IPS DF 4.7 (cell line): ENCODE measurements at regions not wholly inside any gene's neighbourhood (a gene's known extent, or its start where the extent isn't known, plus 50 kb on each side); places are given as distances from the start of the nearest gene placed in this dataset.
"Not testable (repeated sequence)": the region's sequence is repeated elsewhere in the genome, so short reads cannot be mapped to it uniquely, and the experiment has no call there.

Experiments used
- DNase-seq: peaks from one replicate; pipeline ENCODE4 v3.0.0-alpha.2; 2013; ENCODE audit warnings: low spot score; ENCODE audit errors: extremely low read depth

DNA sequence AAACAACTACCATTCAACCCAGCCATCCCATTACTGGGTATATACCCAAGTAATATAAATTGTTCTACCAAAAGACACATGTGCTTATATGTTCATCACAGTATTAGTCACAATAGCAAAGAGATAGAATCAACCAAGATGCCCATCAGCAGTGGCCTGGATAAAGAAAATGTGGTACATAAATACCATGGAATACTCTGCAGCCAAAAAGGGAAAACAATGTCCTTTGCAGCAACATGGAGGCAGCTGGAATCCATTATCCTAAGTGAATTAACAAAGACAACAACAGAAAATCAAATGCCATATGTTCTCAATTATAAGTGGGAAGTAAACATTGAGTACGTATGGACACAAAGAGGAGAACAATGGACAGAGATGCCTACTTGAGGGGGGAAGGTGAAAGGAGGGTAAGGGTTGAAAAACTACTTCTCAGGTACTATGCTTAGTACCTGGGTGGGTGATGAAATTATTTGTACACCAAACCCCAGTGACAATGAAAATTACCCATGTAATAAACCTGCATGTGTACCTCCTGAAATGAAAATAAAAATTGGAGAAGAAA, 632.1 kb upstream of the AADAT start:
- DNase-seq = no peak

DNA sequence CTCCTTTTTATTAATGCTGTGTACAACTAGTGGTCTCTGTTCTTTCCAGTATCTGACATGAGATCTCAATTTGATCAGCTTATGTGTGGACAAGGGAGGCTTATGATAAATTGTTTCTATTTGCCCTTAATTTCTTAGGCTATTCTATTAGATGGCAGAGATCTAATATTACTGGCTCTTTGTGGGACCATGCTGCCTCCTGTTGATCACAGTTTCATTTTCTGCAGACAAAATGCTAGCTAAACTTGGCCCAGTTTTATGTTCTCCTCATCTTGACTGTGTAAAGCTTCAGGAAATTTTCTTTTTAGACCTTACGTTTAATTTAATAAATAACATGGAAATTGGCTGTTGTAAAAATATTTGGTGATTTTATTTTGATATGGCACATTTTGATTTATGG, 627.1 kb upstream of the AADAT start:
- no peak for DNase-seq

DNA sequence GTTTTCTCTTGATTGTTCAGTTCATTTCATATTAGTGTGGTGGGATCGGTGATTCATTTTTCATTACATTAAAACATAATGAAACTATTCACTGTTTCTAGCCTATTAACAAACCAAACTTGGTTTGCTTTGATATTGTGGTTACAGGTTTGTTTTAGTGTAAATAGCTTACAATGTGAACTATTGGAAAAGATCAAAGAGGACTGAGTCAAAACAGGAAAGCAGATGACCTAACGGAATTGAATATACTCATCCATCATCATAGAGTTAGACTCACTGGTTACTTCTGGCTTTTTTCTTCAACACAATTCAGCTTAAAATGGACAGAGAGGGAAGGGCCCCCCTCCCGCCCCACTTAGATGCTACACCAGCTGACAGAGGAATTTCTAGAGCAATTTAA, 616.2 kb upstream of the AADAT start:
- no peak for DNase-seq

DNA sequence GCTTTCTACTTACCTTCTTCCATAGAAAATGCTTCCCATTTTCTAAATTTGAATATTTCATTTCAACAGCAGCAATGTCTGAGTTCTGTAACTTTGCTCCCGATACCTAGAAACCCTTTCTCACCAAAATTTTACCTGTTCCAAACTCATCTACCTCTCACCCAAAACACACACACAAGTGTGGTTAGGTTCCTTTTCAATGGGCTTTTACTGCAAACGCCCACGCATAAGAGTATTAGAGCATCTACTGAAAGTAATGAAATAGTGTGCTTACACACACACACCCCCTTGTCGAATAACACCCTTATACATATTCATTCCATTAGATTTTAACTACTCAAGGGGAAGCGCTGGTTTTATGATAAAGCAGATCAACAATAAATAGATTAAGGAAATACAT, 610.3 kb upstream of the AADAT start:
- DNase-seq = no peak

DNA sequence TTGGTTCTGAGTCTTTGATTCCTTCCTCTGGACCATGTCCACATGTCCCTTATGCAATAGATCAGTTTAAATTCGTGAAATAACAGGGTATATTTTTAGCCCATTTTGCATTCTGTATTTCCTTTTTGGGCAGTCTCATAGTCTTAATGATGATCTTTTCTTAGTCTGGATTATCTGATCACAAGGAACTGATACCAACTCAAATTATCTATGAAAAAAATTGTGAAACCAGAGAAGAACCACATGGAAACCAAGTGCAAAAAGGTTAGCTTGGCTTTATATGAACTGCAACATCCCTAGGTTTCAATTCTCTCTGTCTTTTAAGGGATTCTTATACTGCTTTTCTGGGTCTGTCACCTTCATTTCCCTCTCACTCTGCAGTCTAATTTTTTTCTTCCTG, 608.6 kb upstream of the AADAT start:
- no peak for DNase-seq

DNA sequence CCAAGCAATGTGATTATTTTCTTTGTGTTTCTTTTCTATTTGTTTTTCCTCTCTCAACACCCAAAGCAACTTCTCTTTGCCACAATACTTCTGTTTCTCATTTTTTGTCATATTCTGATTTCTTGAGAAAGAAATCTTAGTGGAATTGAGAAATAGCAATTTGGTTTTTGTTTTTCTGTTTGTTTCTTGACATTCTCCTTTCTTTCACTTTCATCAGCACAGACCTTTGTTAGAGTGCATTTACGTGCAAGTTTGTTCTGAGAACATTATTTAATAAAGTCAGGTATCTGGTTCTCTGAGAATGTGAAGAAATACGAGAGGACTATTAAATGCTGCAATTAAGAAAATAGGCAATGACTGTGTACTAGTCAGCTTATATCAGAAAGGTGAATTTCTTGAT, 608.1 kb upstream of the AADAT start:
- no peak for DNase-seq

DNA sequence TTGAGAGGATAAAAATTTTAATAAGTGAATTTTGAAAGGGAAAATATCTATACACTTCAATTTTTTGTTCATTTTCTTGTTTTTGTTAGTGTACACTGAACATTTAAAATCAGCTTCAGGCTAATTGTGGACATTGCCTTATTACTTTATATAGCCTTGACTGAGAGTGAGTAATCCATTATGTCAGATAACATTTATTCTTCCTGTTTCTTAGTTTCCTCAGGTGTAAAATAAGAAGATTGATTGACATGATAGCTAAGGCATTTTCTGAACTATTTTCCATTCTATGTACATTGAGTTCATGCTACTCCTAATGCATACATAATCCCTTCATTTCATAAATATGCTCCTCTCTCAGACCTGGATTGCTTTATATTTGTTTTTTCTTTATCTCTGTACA, 607.3 kb upstream of the AADAT start:
- no peak for DNase-seq

DNA sequence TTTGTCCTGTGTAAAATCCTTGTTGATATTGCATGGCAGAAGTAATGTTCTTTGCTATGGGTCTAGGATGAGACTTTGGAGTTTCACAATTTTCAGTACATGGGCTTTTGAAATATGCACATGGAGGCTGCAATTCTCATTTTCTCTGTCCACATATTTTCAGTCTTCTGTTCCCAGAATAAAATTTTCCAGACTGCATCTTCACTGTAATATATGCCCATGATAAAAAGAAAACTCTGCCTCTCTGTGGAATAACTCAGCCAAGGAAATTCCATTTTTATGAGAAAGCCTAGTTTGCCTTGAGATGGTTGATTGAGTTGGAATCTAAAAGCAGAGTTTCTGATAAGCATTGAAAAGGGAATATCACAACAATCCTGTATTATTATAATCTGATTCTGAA, 601.4 kb upstream of the AADAT start:
- no peak for DNase-seq

DNA sequence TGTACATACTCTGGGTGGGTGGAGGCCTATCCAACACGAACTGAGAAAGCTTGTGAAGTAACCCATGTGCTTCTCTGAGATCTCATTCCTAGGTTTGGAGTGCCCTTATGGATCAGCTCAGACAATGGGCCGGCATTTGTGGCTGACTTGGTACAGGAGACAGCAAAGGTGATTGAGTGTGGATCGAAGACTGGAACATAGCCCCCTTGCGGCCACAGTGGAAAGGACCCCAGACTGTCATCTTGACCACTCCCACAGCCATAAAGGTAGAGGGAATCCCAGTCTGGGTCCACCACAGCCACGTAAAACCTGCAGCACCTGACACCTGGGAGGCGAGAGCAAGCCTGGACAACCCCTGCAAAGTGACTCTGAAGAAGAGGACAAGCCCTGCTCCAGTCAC, 598.0 kb upstream of the AADAT start:
- no peak for DNase-seq

DNA sequence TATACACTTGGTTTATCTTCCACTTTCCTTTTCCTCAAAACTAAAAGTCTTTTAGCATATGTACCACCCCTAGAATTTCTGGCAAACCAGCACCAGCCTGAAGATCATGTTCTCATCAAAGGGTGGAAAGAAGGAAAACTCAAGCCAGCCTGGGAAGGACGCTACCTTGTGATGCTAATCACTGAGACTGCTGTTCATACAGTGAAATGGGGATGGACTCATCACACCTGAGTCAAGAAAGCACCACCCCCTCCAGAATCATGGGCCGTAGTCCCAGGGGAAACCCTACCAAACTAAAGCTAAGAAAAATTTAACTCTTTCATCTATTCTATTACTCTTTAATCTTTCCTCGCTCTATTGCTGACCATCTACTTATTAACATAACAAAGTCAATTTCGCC, 595.9 kb upstream of the AADAT start:
- DNase-seq = not testable (repeated sequence)

DNA sequence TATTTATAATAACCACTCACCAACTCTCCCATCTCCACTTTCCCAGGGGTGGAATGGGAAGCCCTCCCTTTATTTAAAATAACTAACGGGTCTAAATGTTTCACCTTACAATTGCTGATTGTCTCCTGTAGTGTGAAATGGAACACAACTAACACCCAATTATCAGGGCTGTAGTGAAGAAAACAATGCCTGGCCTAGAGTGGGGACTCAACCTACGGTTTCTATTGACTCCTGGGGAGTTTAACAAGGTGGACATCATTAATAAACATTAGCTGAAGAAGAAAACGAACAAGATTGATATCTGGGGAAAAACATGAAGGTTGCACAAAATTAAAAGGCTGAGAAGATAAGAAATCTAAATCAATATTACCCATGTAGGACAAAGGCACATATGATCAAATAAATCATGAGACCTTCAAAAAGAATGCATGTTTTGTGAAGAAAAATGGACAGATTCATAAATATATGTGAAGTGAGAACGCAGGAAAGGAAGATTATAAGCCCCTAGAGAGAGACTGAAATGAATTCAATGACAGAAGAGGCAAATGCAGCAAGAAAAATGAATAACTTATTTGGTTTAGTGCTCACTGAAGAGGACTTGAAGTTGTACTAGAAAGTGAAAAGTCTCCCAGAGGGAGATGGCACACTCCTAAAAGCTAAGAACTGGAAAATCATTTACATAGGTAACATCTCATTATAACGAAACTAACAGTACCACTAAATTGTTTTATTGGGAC, 593.0 kb upstream of the AADAT start:
- no peak for DNase-seq

DNA sequence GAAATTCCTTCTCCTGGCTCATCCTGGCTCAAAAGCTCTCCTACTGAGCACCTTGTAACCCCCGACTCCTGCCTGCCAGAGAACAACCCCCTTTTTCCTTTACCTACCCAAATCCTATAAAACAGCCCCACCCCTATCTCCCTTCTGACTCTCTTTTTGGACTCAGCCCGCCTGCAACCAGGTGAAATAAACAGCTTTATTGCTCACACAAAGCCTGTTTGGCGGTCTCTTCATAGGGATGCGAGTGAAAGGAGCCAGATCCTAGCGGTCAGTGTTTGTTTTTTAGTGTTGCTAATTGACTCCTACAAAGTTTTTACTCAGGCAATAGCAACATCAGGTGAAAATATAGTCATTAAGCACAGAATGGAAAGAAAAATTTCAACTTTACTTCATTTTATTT, 592.3 kb upstream of the AADAT start:
- DNase-seq = not testable (repeated sequence)

DNA sequence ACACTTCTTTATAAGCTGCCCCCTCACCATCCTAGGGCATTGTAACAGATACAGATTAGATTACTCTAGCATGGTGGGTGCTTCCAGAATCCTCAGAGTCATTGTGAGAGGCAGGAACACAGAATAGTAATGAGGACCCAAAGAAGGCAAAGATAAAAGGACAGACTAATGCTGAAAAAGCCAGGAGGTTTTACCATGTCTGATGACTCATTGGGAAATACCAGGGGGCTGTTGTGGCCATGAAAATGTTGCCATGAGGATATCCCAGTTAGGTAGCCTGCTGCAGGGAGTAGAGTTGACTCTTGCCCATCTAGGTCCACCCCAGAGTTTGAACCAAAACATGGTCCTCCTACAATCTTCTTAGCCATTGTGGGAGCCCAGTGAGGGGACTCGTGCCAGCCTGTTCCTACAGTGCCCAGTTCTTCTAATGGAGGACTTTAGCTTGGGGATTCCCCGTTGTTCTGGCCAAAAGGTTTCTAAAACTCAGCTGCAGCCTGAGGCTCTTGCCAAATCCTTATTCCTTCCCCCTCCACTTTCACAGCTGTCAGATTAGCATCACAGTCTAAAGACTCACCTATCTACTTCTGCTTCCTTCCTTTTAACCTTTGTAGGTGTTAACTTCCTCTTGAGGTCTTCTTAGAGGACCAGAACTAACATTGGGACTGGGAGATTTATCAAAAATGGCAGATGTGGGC, 586.0 kb upstream of the AADAT start:
- no peak for DNase-seq

DNA sequence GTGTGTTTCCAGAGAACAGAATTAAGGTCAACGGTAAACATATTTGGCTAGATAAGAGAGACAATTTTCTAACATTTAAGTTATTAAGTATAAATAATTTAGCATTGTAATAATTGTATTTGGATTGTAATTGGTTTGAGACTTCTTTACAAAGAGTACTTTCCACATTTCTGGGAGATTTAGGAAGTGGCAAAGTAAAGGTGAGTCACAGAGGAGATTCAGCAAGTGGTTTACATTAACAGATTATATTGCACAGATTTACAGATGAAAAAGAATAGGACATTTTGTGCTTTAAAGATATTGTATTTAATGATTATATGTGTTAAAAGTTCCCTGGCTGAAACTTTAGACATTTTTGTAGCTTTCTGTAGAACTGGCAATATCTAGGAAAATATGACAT, 584.4 kb upstream of the AADAT start:
- DNase-seq = no peak

DNA sequence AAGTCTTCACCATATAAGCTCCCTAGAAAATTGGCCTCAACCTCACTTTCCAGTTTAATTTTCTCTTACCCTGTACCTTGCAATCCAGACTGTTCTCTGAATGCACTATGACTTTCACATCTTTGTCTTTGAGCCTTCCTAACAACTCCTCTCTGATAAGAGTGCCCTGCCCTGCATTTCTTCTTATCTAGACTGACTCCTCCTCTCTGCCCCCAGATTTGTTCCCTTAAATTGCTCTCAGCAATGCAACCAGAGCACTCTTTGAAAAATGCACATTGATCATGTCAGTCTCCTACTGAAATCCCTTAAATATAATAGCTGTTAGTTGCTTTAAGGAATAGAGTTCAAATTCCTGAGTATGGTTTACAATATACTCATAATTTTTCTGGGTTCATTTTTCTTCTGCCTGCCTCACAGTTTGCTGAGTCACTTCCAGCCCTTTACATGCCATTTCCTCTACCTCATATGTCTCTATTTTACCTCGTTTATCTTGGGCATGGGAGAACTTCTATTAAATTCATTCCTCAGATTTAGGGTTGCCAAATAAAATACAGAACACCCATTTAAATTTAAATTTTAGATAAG, 582.7 kb upstream of the AADAT start:
- DNase-seq = no peak

DNA sequence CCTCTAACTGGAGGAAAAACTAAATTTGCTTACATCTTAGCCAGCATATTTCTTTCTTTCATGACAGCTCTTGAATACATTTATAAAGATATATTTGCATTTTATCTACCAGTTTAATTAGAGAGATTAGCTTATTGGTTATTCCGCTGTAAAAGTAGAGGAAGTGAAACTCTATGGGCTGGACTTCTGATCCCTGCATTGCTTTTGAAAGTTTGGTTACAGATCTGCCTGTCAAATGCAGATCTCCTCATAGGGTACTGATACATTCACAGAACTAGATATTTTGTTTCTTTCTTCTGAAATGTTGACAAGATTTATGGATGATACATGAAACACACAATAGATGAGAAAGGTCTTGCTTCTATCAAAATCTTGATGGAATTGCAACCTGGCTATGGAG, 581.4 kb upstream of the AADAT start:
- DNase-seq = no peak

DNA sequence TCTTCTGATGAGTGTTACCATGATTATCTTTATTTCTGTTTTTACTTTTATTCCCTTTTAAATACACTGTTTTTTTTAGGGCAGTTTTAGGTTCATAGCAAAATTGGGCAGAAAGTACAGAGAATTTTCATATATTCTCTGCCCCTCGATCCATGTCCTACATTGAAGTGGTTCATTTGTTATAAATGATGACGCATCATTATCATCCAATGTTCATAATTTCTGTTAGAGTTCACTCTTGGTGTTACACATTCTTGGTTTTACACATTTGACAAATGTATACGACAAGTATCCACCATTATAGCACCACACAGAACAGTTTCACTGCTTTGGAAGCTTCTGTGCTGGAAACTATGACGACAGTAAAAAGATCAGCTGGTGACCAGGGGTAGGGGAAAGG, 578.1 kb upstream of the AADAT start:
- DNase-seq = no peak

DNA sequence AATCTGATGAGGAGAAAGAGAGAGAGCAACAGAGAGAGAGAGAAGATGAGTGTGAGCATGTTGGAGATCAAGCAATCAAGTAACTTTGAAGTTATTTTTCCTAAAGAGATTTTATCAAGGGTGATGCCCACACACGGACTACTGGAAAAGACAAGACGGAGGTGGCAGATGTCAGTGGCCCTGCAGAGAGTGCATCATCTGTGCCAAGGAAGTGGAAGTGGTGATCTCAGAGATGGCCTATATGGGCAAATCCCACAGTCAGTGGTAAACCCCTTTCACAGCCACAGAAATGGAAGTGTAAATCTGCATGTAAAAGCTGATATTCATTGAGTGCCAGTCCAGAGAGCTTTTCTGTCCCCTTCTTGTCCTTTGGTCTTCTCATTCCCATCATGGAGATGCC, 577.2 kb upstream of the AADAT start:
- DNase-seq = no peak

DNA sequence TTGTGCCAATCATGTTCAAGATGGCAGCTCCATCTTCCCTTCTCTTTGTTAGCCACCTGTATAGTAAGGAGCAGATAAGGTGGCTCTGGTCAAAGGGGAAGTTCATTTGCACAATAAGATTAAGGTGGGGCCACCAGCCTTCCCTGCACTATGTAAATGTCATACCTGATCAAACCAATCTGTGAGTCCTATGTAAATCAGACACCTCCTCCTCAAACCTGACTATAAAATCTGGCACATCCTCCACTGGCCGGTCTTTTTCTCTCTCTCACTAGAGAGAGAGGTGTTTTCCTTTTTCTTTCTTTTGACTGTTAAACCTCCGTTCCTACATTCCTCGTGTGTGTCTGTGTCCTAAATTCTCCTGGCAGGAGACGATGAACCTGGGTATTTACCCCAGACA, 572.5 kb upstream of the AADAT start:
- DNase-seq = no peak

DNA sequence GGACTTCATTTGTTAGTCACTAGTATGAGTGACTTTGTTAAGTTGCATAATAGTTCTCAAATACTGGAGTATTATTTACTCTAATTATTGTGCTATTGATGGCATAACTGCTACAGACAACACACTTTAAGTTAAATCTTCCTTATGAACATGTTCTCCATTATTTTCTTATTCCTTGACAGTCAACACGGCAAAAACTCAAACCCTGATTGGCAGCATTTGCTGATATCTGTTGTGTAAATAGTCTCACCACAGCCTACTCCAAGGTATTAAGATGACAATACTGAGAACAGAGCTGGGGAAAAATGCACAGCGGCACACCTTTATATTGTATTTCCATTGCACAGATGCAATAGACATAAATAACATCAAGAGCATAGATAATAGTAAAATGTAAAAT, 568.0 kb upstream of the AADAT start:
- no peak for DNase-seq

DNA sequence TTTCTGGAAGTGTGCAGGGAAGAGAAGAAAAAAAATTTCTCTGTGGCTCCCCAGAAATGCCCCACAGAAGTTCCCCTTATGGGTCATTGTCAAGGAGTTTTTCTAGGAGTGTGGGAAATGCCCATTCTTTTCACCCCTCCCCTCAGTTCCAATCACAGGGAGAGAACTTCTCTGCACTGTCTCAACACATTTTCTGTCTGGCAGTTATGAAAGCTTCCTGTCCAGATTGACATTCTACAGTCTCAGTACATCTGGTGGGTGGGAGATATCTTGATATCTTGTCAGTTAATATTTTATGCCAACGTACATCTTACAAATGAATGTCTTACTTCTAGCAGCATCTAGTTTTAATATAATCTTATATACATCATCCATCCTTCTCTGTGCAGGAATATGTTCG, 566.8 kb upstream of the AADAT start:
- no peak for DNase-seq

DNA sequence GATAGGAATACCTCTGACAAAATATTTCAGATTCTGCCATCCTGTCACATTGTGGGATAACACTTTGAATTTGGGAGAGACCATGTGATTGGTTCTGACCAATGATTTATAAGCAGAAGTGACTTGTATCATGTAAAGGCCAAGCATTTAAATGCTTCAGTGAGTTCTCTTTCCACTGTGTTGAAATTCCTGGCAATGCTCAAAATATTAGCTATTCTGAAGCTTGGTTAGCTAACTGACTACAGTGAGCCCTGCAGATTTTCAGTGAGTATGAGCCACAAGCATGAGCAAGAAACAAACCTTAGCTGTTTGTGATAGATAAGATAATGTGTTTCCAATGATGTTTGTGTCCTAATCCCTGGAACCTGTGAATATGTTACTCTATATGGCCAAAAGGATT, 562.8 kb upstream of the AADAT start:
- DNase-seq = no peak

DNA sequence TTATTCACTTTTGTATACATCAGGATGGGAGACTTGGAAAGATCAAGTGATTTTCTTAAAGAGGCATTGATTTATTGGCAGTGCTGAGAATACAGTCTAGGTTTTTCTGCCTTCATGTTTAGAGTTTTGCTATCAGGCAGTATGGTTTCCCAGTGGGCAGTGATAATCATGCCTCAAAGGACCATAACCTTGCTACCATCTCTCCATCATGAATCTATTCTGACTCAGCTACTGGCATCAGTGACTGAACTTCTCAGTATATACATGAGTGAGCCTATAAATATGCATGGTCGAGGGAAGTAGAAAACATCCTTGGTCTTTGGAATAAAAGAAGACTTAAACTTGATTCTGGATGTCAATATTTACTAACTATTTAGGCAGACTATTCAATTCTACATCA, 562.0 kb upstream of the AADAT start:
- DNase-seq = no peak
